Liver (tissue), 8 donors: ENCODE measurements at regions not wholly inside any gene's neighbourhood (a gene's known extent, or its start where the extent isn't known, plus 50 kb on each side); places are given as distances from the start of the nearest gene placed in this dataset.

Experiments used
- DNase-seq: peaks from one replicate; pipeline ENCODE4 v3.0.0-alpha.2; 2017; ENCODE audit warnings: low spot score
- H3K27ac ChIP-seq, 2 donors: one replicate each; pipeline ENCODE4 v1.7.0; 2013; ENCODE audit warnings: inconsistent platforms in 2 of 2, low read length in 2 of 2, control low read depth in 1 of 2, low read depth in 1 of 2, mild to moderate bottlenecking in 1 of 2
- H3K27me3 ChIP-seq, 4 donors: one replicate each; pipeline versions ENCODE4 v1.6.1 to v1.7.0; 2013; ENCODE audit warnings: low read length in 3 of 4, inconsistent platforms in 1 of 4, mild to moderate bottlenecking in 1 of 4, moderate library complexity in 1 of 4; ENCODE audit not compliant: control insufficient read depth in 4 of 4, insufficient read depth in 4 of 4
- H3K36me3 ChIP-seq, 4 donors: one replicate each; pipeline versions ENCODE4 v1.6.1 to v1.7.0; 2013; ENCODE audit warnings: low read length in 3 of 4, mild to moderate bottlenecking in 3 of 4, low read depth in 1 of 4, moderate library complexity in 1 of 4; ENCODE audit not compliant: control insufficient read depth in 4 of 4, insufficient read depth in 3 of 4
- H3K4me1 ChIP-seq, 4 donors: one replicate each; pipeline versions ENCODE4 v1.6.1 to v1.7.0; 2013; ENCODE audit warnings: low read length in 3 of 4, mild to moderate bottlenecking in 3 of 4, moderate library complexity in 1 of 4; ENCODE audit not compliant: control insufficient read depth in 4 of 4, insufficient read depth in 4 of 4
- H3K4me3 ChIP-seq, 3 donors: one replicate each; pipeline versions ENCODE4 v1.6.1 to v1.7.0; 2013; ENCODE audit warnings: low read length in 3 of 3, control low read depth in 1 of 3, low read depth in 1 of 3, mild to moderate bottlenecking in 1 of 3
- H3K9ac ChIP-seq, 2 donors: one replicate each; pipeline ENCODE4 v1.7.0; 2013; ENCODE audit warnings: low read length in 2 of 2, mild to moderate bottlenecking in 2 of 2, moderate library complexity in 2 of 2, control low read depth in 1 of 2, low read depth in 1 of 2
- H3K9me3 ChIP-seq, 4 donors: one replicate each; pipeline versions ENCODE4 v1.6.1 to v1.7.0; 2013; ENCODE audit warnings: low read length in 3 of 4; ENCODE audit not compliant: control insufficient read depth in 4 of 4
- EGR1 ChIP-seq, 2 donors: IDR thresholded peaks; 2 replicates each; pipeline ENCODE4 v1.6.1; 2016 to 2018; ENCODE audit warnings: antibody characterized with exemption in 2 of 2, low read depth in 2 of 2
- FOXA2 ChIP-seq: IDR thresholded peaks from 2 replicates; pipeline ENCODE4 v1.6.1; 2016; ENCODE audit warnings: antibody characterized with exemption
- GABPA ChIP-seq, 2 donors: IDR thresholded peaks in 1 of 2; conservative IDR thresholded peaks in 1 of 2; 2 replicates each; pipeline ENCODE4 v1.6.1; 2016; ENCODE audit warnings: antibody characterized with exemption in 2 of 2, mild to moderate bottlenecking in 1 of 2, moderate library complexity in 1 of 2
- HNF4A ChIP-seq, 2 donors: conservative IDR thresholded peaks; 2 replicates each; pipeline ENCODE4 v1.6.1; 2016; ENCODE audit warnings: antibody characterized with exemption in 2 of 2, mild to moderate bottlenecking in 2 of 2
- HNF4G ChIP-seq: IDR thresholded peaks from 2 replicates; pipeline ENCODE4 v1.6.1; 2016; ENCODE audit warnings: antibody characterized with exemption
- JUND ChIP-seq, 2 donors: IDR thresholded peaks; 2 replicates each; pipeline ENCODE4 v1.6.1; 2016; ENCODE audit warnings: antibody characterized with exemption in 2 of 2
- RAD21 ChIP-seq, 2 donors: IDR thresholded peaks; 2 replicates each; pipeline ENCODE4 v1.6.1; 2016; ENCODE audit warnings: antibody characterized with exemption in 2 of 2, mild to moderate bottlenecking in 2 of 2
- RXRA ChIP-seq, 2 donors: IDR thresholded peaks; 2 replicates each; pipeline ENCODE4 v1.6.1; 2017 to 2018; ENCODE audit warnings: antibody characterized with exemption in 2 of 2, mild to moderate bottlenecking in 1 of 2
- SP1 ChIP-seq: IDR thresholded peaks from 2 replicates; pipeline ENCODE4 v1.6.1; 2018; ENCODE audit warnings: antibody characterized with exemption, mild to moderate bottlenecking
- TAF1 ChIP-seq: conservative IDR thresholded peaks from 2 replicates; pipeline ENCODE4 v1.6.1; 2016; ENCODE audit warnings: antibody characterized with exemption, mild to moderate bottlenecking
- WGBS: extraction: QIAGEN DNeasy Blood & Tissue Kit; methylation state at CpG from one replicate; pipeline ENCODE4 v1.1.7; 2013; 5-methylcytosine and 5-hydroxymethylcytosine counted together
- TF ChIP-seq, protein P1 (sequence below): IDR thresholded peaks from 2 replicates; pipeline ENCODE4 v1.6.1; 2016; ENCODE audit warnings: antibody characterized with exemption, mild to moderate bottlenecking
- TF ChIP-seq, protein P2 (sequence below): IDR thresholded peaks from 2 replicates; pipeline ENCODE4 v1.6.1; 2016; ENCODE audit warnings: antibody characterized with exemption
- TF ChIP-seq, protein P3 (sequence below): IDR thresholded peaks from 2 replicates; pipeline ENCODE4 v1.6.1; 2016; ENCODE audit warnings: antibody characterized with exemption
- TF ChIP-seq, protein P4 (sequence below): fragments of 150-350 bp; IDR thresholded peaks from 2 replicates; pipeline ENCODE4 v1.5.1; 2017; ENCODE audit warnings: improper control_type of control experiment, low read depth, low read length; ENCODE audit not compliant: missing input control
- TF ChIP-seq, protein P5 (sequence below): IDR thresholded peaks from 2 replicates; pipeline ENCODE4 v1.6.1; 2016; ENCODE audit warnings: antibody characterized with exemption
- donor health status: healthy.
- donor health status: healthy.
- donor health status: healthy.
- donor health status: healthy.
- donor health status: healthy.

DNA sequence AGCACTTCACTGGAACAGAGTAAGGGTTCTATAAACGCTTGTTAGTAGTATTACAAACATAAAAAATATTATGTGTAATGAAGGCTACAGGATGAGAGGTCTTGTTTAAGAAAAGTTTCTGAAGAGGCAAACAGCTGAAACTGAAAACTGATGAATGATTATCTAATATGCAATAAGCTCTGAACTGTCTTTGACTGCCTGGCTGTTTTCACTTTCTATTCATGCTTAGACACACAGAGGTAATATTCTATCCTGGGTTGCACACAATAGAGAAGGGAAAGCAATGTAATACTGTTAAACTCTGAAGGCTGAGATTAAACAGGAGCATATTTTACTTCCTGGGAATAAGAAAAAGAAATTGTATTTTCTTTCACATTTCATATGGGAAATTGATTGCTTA lies 251.3 kb downstream of the ALX1 start:
- 42% methylated on average over 1 of the region's 1 CpG for whole genome bisulfite sequencing
- DNase-seq = no peak

DNA sequence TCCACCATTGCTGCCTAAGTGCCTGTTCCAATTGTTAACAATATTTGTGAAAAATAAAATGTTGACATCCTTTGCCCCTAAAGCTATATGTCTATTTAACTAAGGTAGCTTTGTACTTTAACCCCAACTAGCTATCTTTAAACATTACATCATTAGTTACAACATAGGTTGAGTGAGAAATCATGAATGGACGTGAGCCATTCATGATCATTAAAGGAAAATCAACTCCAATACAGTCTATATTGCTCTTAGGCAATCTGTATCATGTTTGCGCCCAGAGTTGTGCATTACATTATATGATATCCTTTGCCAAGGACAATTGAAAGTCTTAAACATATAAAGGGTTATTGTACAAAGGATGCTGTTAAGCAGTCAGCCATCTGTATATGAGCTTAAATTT lies 269.6 kb downstream of the ALX1 start:
- Histone ChIP-seq H3K9ac (no peak overlapping the region), H3K27me3 (no peaks in the 10 kb centered on the region), H3K9me3 (no peaks in the 10 kb centered on the region), H3K27ac (no peak overlapping the region), H3K4me1 (peaks cover 0 to 4% (median 0%) of the 10 kb centered on the region in 4 donors), H3K4me3 (no peak overlapping the region), H3K36me3 (no peaks in the 10 kb centered on the region)
- WGBS = 58% methylated on average over 2 of the region's 2 CpGs
- no peak for DNase-seq
- no peak for TF ChIP-seq TAF1
- no peak for TF ChIP-seq GABPA (IDR thresholded peaks at IDR 0.05 in 1 of 2, conservative IDR thresholded peaks at IDR 0.05 in 1 of 2)
- TF ChIP-seq, protein P1, sequence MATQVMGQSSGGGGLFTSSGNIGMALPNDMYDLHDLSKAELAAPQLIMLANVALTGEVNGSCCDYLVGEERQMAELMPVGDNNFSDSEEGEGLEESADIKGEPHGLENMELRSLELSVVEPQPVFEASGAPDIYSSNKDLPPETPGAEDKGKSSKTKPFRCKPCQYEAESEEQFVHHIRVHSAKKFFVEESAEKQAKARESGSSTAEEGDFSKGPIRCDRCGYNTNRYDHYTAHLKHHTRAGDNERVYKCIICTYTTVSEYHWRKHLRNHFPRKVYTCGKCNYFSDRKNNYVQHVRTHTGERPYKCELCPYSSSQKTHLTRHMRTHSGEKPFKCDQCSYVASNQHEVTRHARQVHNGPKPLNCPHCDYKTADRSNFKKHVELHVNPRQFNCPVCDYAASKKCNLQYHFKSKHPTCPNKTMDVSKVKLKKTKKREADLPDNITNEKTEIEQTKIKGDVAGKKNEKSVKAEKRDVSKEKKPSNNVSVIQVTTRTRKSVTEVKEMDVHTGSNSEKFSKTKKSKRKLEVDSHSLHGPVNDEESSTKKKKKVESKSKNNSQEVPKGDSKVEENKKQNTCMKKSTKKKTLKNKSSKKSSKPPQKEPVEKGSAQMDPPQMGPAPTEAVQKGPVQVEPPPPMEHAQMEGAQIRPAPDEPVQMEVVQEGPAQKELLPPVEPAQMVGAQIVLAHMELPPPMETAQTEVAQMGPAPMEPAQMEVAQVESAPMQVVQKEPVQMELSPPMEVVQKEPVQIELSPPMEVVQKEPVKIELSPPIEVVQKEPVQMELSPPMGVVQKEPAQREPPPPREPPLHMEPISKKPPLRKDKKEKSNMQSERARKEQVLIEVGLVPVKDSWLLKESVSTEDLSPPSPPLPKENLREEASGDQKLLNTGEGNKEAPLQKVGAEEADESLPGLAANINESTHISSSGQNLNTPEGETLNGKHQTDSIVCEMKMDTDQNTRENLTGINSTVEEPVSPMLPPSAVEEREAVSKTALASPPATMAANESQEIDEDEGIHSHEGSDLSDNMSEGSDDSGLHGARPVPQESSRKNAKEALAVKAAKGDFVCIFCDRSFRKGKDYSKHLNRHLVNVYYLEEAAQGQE = no peak
- no peak for TF ChIP-seq EGR1 (IDR thresholded peaks at IDR 0.05; ENCODE audit: low read depth in 2 of 2)

More for the DNA sequence above, 251.3 kb downstream of the ALX1 start:
- TF ChIP-seq, protein P1 = no peak
- TF ChIP-seq, protein P2, sequence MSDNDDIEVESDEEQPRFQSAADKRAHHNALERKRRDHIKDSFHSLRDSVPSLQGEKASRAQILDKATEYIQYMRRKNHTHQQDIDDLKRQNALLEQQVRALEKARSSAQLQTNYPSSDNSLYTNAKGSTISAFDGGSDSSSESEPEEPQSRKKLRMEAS = no peak
- TF ChIP-seq, protein P3, sequence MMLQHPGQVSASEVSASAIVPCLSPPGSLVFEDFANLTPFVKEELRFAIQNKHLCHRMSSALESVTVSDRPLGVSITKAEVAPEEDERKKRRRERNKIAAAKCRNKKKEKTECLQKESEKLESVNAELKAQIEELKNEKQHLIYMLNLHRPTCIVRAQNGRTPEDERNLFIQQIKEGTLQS = no peak
- TF ChIP-seq, protein P4, sequence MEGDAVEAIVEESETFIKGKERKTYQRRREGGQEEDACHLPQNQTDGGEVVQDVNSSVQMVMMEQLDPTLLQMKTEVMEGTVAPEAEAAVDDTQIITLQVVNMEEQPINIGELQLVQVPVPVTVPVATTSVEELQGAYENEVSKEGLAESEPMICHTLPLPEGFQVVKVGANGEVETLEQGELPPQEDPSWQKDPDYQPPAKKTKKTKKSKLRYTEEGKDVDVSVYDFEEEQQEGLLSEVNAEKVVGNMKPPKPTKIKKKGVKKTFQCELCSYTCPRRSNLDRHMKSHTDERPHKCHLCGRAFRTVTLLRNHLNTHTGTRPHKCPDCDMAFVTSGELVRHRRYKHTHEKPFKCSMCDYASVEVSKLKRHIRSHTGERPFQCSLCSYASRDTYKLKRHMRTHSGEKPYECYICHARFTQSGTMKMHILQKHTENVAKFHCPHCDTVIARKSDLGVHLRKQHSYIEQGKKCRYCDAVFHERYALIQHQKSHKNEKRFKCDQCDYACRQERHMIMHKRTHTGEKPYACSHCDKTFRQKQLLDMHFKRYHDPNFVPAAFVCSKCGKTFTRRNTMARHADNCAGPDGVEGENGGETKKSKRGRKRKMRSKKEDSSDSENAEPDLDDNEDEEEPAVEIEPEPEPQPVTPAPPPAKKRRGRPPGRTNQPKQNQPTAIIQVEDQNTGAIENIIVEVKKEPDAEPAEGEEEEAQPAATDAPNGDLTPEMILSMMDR = no peak
- TF ChIP-seq JUND (IDR thresholded peaks at IDR 0.05) (no peak), HNF4G (no peak), FOXA2 (no peak), GABPA (IDR thresholded peaks at IDR 0.05 in 1 of 2, conservative IDR thresholded peaks at IDR 0.05 in 1 of 2) (no peak), HNF4A (conservative IDR thresholded peaks at IDR 0.05) (no peak), SP1 (no peak), RAD21 (IDR thresholded peaks at IDR 0.05) (no peak), TAF1 (no peak), RXRA (IDR thresholded peaks at IDR 0.05) (no peak)
- TF ChIP-seq, protein P5, sequence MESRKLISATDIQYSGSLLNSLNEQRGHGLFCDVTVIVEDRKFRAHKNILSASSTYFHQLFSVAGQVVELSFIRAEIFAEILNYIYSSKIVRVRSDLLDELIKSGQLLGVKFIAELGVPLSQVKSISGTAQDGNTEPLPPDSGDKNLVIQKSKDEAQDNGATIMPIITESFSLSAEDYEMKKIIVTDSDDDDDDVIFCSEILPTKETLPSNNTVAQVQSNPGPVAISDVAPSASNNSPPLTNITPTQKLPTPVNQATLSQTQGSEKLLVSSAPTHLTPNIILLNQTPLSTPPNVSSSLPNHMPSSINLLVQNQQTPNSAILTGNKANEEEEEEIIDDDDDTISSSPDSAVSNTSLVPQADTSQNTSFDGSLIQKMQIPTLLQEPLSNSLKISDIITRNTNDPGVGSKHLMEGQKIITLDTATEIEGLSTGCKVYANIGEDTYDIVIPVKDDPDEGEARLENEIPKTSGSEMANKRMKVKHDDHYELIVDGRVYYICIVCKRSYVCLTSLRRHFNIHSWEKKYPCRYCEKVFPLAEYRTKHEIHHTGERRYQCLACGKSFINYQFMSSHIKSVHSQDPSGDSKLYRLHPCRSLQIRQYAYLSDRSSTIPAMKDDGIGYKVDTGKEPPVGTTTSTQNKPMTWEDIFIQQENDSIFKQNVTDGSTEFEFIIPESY = no peak
- Histone ChIP-seq H3K27ac (no peak overlapping the region), H3K36me3 (no peaks in the 10 kb centered on the region), H3K4me1 (no peaks in the 10 kb centered on the region), H3K27me3 (no peaks in the 10 kb centered on the region), H3K9ac (no peak overlapping the region), H3K4me3 (no peak overlapping the region), H3K9me3 (peaks cover 0 to 1% (median 0%) of the 10 kb centered on the region in 4 donors)
